ENCODE measurements at regions not wholly inside any gene's neighbourhood (a gene's known extent, or its start where the extent isn't known, plus 50 kb on each side); places are given as distances from the start of the nearest gene placed in this dataset.

GRCh38 chr6:23412770-23413169 lies 713.2 kb upstream of the NRSN1 start:
- no peaks in the 10 kb centered on the region for H4K20me1 ChIP-seq (ENCODE audit: control insufficient read depth, extremely low read depth, insufficient read depth, low read length)
- H3K9me3 ChIP-seq (ENCODE audit: control insufficient read depth, insufficient read depth, low read depth, low read length) = no peaks in the 10 kb centered on the region
- TF ChIP-seq CTCF (conservative IDR thresholded peaks at IDR 0.05 in 1 of 2, IDR thresholded peaks at IDR 0.05 in 1 of 2; ENCODE audit: low read depth in 1 of 2, low read length in 2 of 2) = no peak
- TF ChIP-seq EZH2 (IDR thresholded peaks at IDR 0.05; ENCODE audit: low read length, missing control alignments) = no peak
- H3K4me2 ChIP-seq (ENCODE audit: extremely low read depth, insufficient read depth, low read length) = no peak overlapping the region
- no peaks in the 10 kb centered on the region for H3K79me2 ChIP-seq (ENCODE audit: control insufficient read depth, insufficient read depth, low read length)
- H3K36me3 ChIP-seq (ENCODE audit: control insufficient read depth, insufficient read depth, low read length) = no peaks in the 10 kb centered on the region
- no peaks in the 10 kb centered on the region for H3K27me3 ChIP-seq (ENCODE audit: control insufficient read depth, insufficient read depth, low read length)
- no peak overlapping the region for H3K4me3 ChIP-seq (replicated peaks in 1 of 4; ENCODE audit: control extremely low read depth in 1 of 4, insufficient read depth in 1 of 4, low read depth in 3 of 4, low read length in 4 of 4)
- H3K4me1 ChIP-seq (ENCODE audit: control insufficient read depth, extremely low read depth, insufficient read depth, low read length) = no peaks in the 10 kb centered on the region
- H3K27ac ChIP-seq (ENCODE audit: insufficient read depth, low read length) = no peak overlapping the region
- H3K9ac ChIP-seq (ENCODE audit: insufficient read depth, low read length) = no peak overlapping the region
- peak in 1 of 2 donors; percentile 10 for DNase-seq (ENCODE audit: low read depth in 2 of 2)
- no peak overlapping the region for H2AFZ ChIP-seq (ENCODE audit: low read length)

- Histone ChIP-seq H3K9ac (ENCODE audit: insufficient read depth, low read length) (no peak overlapping the region), H3K4me1 (ENCODE audit: control insufficient read depth, extremely low read depth, insufficient read depth, low read length) (no peaks in the 10 kb centered on the region), H2AFZ (ENCODE audit: low read length) (no peak overlapping the region), H3K27ac (ENCODE audit: insufficient read depth, low read length) (no peak overlapping the region), H3K36me3 (ENCODE audit: control insufficient read depth, insufficient read depth, low read length) (no peaks in the 10 kb centered on the region), H3K4me3 (replicated peaks in 1 of 4; ENCODE audit: control extremely low read depth in 1 of 4, insufficient read depth in 1 of 4, low read depth in 3 of 4, low read length in 4 of 4) (no peak overlapping the region), H3K4me2 (ENCODE audit: extremely low read depth, insufficient read depth, low read length) (no peak overlapping the region), H4K20me1 (ENCODE audit: control insufficient read depth, extremely low read depth, insufficient read depth, low read length) (no peaks in the 10 kb centered on the region), H3K27me3 (ENCODE audit: control insufficient read depth, insufficient read depth, low read length) (no peaks in the 10 kb centered on the region), H3K9me3 (ENCODE audit: control insufficient read depth, insufficient read depth, low read depth, low read length) (no peaks in the 10 kb centered on the region), H3K79me2 (ENCODE audit: control insufficient read depth, insufficient read depth, low read length) (no peaks in the 10 kb centered on the region)
- TF ChIP-seq EZH2 (IDR thresholded peaks at IDR 0.05; ENCODE audit: low read length, missing control alignments) (no peak), CTCF (conservative IDR thresholded peaks at IDR 0.05 in 1 of 2, IDR thresholded peaks at IDR 0.05 in 1 of 2; ENCODE audit: low read depth in 1 of 2, low read length in 2 of 2) (no peak)
- peak; percentile 25 to 40 for DNase-seq (ENCODE audit: low read depth in 2 of 2)
These were observed 712.5 kb upstream of the NRSN1 start for GRCh38 chr6:23413327-23414050.

- DNase-seq (ENCODE audit: low read depth in 2 of 2) = peak; percentile 70 to 86
- TF ChIP-seq CTCF (conservative IDR thresholded peaks at IDR 0.05 in 1 of 2, IDR thresholded peaks at IDR 0.05 in 1 of 2; ENCODE audit: low read depth in 1 of 2, low read length in 2 of 2) (peak; percentile 18 to 48), EZH2 (IDR thresholded peaks at IDR 0.05; ENCODE audit: low read length, missing control alignments) (no peak)
- Histone ChIP-seq H3K27ac (ENCODE audit: insufficient read depth, low read length) (no peak overlapping the region), H3K4me2 (ENCODE audit: extremely low read depth, insufficient read depth, low read length) (no peak overlapping the region), H3K4me1 (ENCODE audit: control insufficient read depth, extremely low read depth, insufficient read depth, low read length) (no peaks in the 10 kb centered on the region), H4K20me1 (ENCODE audit: control insufficient read depth, extremely low read depth, insufficient read depth, low read length) (no peaks in the 10 kb centered on the region), H3K9me3 (ENCODE audit: control insufficient read depth, insufficient read depth, low read depth, low read length) (no peaks in the 10 kb centered on the region), H3K9ac (ENCODE audit: insufficient read depth, low read length) (no peak overlapping the region), H2AFZ (ENCODE audit: low read length) (no peak overlapping the region), H3K27me3 (ENCODE audit: control insufficient read depth, insufficient read depth, low read length) (no peaks in the 10 kb centered on the region), H3K36me3 (ENCODE audit: control insufficient read depth, insufficient read depth, low read length) (no peaks in the 10 kb centered on the region), H3K79me2 (ENCODE audit: control insufficient read depth, insufficient read depth, low read length) (no peaks in the 10 kb centered on the region), H3K4me3 (replicated peaks in 1 of 4; ENCODE audit: control extremely low read depth in 1 of 4, insufficient read depth in 1 of 4, low read depth in 3 of 4, low read length in 4 of 4) (no peak overlapping the region)
These were observed 712.0 kb upstream of the NRSN1 start for GRCh38 chr6:23414051-23414445.
